Keratinocyte (primary cell): ENCODE measurements at regions not wholly inside any gene's neighbourhood (a gene's known extent, or its start where the extent isn't known, plus 50 kb on each side); places are given as distances from the start of the nearest gene placed in this dataset.

Source experiments
- DNase-seq: peaks from one replicate; pipeline ENCODE4 v3.0.0-alpha.2; 2011; ENCODE audit warnings: low read depth, missing footprints, low spot score
- FAIRE-seq: peaks from 2 replicates; lab custom pipeline; 2011; peaks lifted over from hg19 to GRCh38; lab: Jason Lieb, UNC
- H2AFZ ChIP-seq: 2 replicates; pipeline ENCODE4 v1.6.0; 2012; ENCODE audit warnings: low read length, control low read depth, inconsistent platforms; ENCODE audit not compliant: control insufficient read depth
- H3K27ac ChIP-seq: 2 replicates; pipeline ENCODE4 v1.5.1; 2011; ENCODE audit warnings: low read length; ENCODE audit not compliant: control insufficient read depth, insufficient read depth
- H3K27me3 ChIP-seq: 3 replicates; pipeline ENCODE4 v1.6.0; 2011; ENCODE audit warnings: low read length; ENCODE audit not compliant: control insufficient read depth, insufficient read depth; ENCODE audit errors: extremely low read depth
- H3K36me3 ChIP-seq, 2 experiments: 2 replicates in 1 of 2; 3 replicates in 1 of 2; pipeline ENCODE4 v1.5.1; 2011; ENCODE audit warnings: low read length in 2 of 2, mild to moderate bottlenecking in 1 of 2; ENCODE audit not compliant: control insufficient read depth in 2 of 2, insufficient read depth in 2 of 2; ENCODE audit errors: extremely low read depth in 1 of 2
- H3K4me1 ChIP-seq: 3 replicates; pipeline ENCODE4 v1.5.1; 2011; ENCODE audit warnings: low read length; ENCODE audit not compliant: control insufficient read depth, insufficient read depth; ENCODE audit errors: extremely low read depth
- H3K4me2 ChIP-seq: 3 replicates; pipeline ENCODE4 v1.6.0; 2011; ENCODE audit warnings: low read depth, low read length; ENCODE audit not compliant: control insufficient read depth, insufficient read depth; ENCODE audit errors: extremely low read depth
- H3K4me3 ChIP-seq, 3 experiments: fragments of 200-600 bp in 1 of 3; sonication (generic) in 1 of 3; 2 replicates in 2 of 3; 3 replicates in 1 of 3; pipeline ENCODE4 v1.5.1; 2011 to 2016; ENCODE audit warnings: low read length in 3 of 3, mild to moderate bottlenecking in 3 of 3, control low read depth in 2 of 3, inconsistent platforms in 1 of 3, low read depth in 1 of 3, mixed read lengths in 1 of 3, mixed run types in 1 of 3, moderate library complexity in 1 of 3; ENCODE audit not compliant: control insufficient read depth in 2 of 3, insufficient read depth in 2 of 3; ENCODE audit errors: extremely low read depth in 1 of 3
- H3K79me2 ChIP-seq: 2 replicates; pipeline ENCODE4 v1.6.0; 2012; ENCODE audit warnings: low read length; ENCODE audit not compliant: control insufficient read depth, insufficient read depth
- H3K9ac ChIP-seq: 3 replicates; pipeline ENCODE4 v1.6.0; 2011; ENCODE audit warnings: low read length; ENCODE audit not compliant: control insufficient read depth, insufficient read depth; ENCODE audit errors: extremely low read depth
- H3K9me1 ChIP-seq: 3 replicates; pipeline ENCODE4 v1.6.0; 2011; ENCODE audit warnings: low read length; ENCODE audit not compliant: control insufficient read depth, insufficient read depth; ENCODE audit errors: extremely low read depth
- H3K9me3 ChIP-seq: 2 replicates; pipeline ENCODE4 v1.5.1; 2012; ENCODE audit warnings: low read depth, low read length; ENCODE audit not compliant: control insufficient read depth
- H4K20me1 ChIP-seq: 3 replicates; pipeline ENCODE4 v1.6.0; 2011; ENCODE audit warnings: low read length; ENCODE audit not compliant: control insufficient read depth, insufficient read depth; ENCODE audit errors: extremely low read depth
- CTCF ChIP-seq, 3 experiments: IDR thresholded peaks in 1 of 3; conservative IDR thresholded peaks in 1 of 3; optimal IDR thresholded peaks in 1 of 3; 2 replicates in 2 of 3; 3 replicates in 1 of 3; pipeline versions ENCODE3 to v1.5.1; 2011; ENCODE audit warnings: low read length in 3 of 3, mild to moderate bottlenecking in 3 of 3, moderate library complexity in 2 of 3, control low read depth in 1 of 3, inconsistent platforms in 1 of 3; ENCODE audit not compliant: insufficient read depth in 2 of 3; ENCODE audit errors: extremely low read depth in 1 of 3
- EZH2 ChIP-seq: IDR thresholded peaks from one replicate; pipeline ENCODE4 v1.6.1; 2012; ENCODE audit warnings: inconsistent platforms, mild to moderate bottlenecking, low read length, moderate library complexity
- dilution Hi-C: fragments of 300-500 bp; cut with MboI; formaldehyde crosslinking; loops from one replicate; pipeline ENCODE4 v1.7.0; 2020; ENCODE audit warnings: low sequenced_read_pairs; ENCODE audit not compliant: extremely low pct_ligation_motif_present

GRCh38 chr7:136034132-136034531, 57.0 kb upstream of the MTPN start:
- Histone ChIP-seq H3K4me2 (no peak overlapping the region), H3K9ac (no peak overlapping the region), H3K27me3 (no peaks in the 10 kb centered on the region), H3K4me1 (no peaks in the 10 kb centered on the region), H3K27ac (no peak overlapping the region), H3K9me1 (no peaks in the 10 kb centered on the region), H4K20me1 (no peaks in the 10 kb centered on the region), H2AFZ (no peak overlapping the region), H3K36me3 (no peaks in the 10 kb centered on the region), H3K9me3 (no peaks in the 10 kb centered on the region), H3K79me2 (no peaks in the 10 kb centered on the region), H3K4me3 (no peak overlapping the region)
- dilution Hi-C loops: no loop called here
- no peak for FAIRE-seq
- no peak for TF ChIP-seq CTCF (optimal IDR thresholded peaks at IDR 0.05 in 1 of 3, IDR thresholded peaks at IDR 0.05 in 1 of 3, conservative IDR thresholded peaks at IDR 0.05 in 1 of 3; ENCODE audit: extremely low read depth in 1 of 3, insufficient read depth in 2 of 3, low read length in 3 of 3)
- no peak for TF ChIP-seq EZH2
- DNase-seq: no peak

- no peak overlapping the region for H3K9ac ChIP-seq
- H3K4me2 ChIP-seq: no peak overlapping the region
- DNase-seq: no peak
- H3K9me1 ChIP-seq: no peaks in the 10 kb centered on the region
- H3K79me2 ChIP-seq: no peaks in the 10 kb centered on the region
- no peak overlapping the region for H3K4me3 ChIP-seq
- H2AFZ ChIP-seq: no peak overlapping the region
- H4K20me1 ChIP-seq: no peaks in the 10 kb centered on the region
- H3K36me3 ChIP-seq: no peaks in the 10 kb centered on the region
- H3K4me1 ChIP-seq: no peaks in the 10 kb centered on the region
- no peaks in the 10 kb centered on the region for H3K27me3 ChIP-seq
- dilution Hi-C loops: no loop called here
- no peak for FAIRE-seq
- H3K9me3 ChIP-seq: no peaks in the 10 kb centered on the region
- H3K27ac ChIP-seq: no peak overlapping the region
- no peak for TF ChIP-seq CTCF (optimal IDR thresholded peaks at IDR 0.05 in 1 of 3, IDR thresholded peaks at IDR 0.05 in 1 of 3, conservative IDR thresholded peaks at IDR 0.05 in 1 of 3; ENCODE audit: extremely low read depth in 1 of 3, insufficient read depth in 2 of 3, low read length in 3 of 3)
- TF ChIP-seq EZH2: no peak
Observed at GRCh38 chr7:136033413-136034031, 56.4 kb upstream of the MTPN start.
